H9 (cell line): ENCODE measurements at regions not wholly inside any gene's neighbourhood (a gene's known extent, or its start where the extent isn't known, plus 50 kb on each side); places are given as distances from the start of the nearest gene placed in this dataset.

Source experiments
- DNase-seq: peaks from one replicate; pipeline ENCODE4 v3.0.0-alpha.2; 2017
- H2AFZ ChIP-seq: one replicate; pipeline ENCODE4 v1.6.1; 2013; ENCODE audit warnings: mild to moderate bottlenecking, low read length, control low read depth, moderate library complexity
- H2AK5ac ChIP-seq: 2 replicates; pipeline ENCODE4 v1.6.1; 2013; ENCODE audit warnings: low read length, control low read depth, mixed read lengths; ENCODE audit not compliant: insufficient read length
- H2BK120ac ChIP-seq: one replicate; pipeline ENCODE4 v1.6.1; 2013; ENCODE audit warnings: low read depth, mild to moderate bottlenecking, low read length, control low read depth, inconsistent platforms; ENCODE audit not compliant: poor library complexity, severe bottlenecking
- H2BK12ac ChIP-seq: 2 replicates; pipeline ENCODE4 v1.6.1; 2013; ENCODE audit warnings: low read length, control low read depth, mixed read lengths, low read depth; ENCODE audit not compliant: insufficient read length
- H2BK15ac ChIP-seq: 2 replicates; pipeline ENCODE4 v1.6.1; 2013; ENCODE audit warnings: low read depth, low read length, control low read depth
- H2BK20ac ChIP-seq: one replicate; pipeline ENCODE4 v1.6.1; 2013; ENCODE audit warnings: low read depth, mild to moderate bottlenecking, low read length, control low read depth, inconsistent platforms; ENCODE audit not compliant: poor library complexity, severe bottlenecking
- H2BK5ac ChIP-seq: 2 replicates; pipeline ENCODE4 v1.6.1; 2013; ENCODE audit warnings: low read length, control low read depth, mixed read lengths; ENCODE audit not compliant: insufficient read length
- H3K14ac ChIP-seq: 2 replicates; pipeline ENCODE4 v1.6.1; 2013; ENCODE audit warnings: low read length, control low read depth; ENCODE audit not compliant: insufficient read depth
- H3K18ac ChIP-seq: 2 replicates; pipeline ENCODE4 v1.6.1; 2013; ENCODE audit warnings: low read depth, mild to moderate bottlenecking, mixed read lengths, low read length, control low read depth; ENCODE audit not compliant: insufficient read length
- H3K23ac ChIP-seq: 2 replicates; pipeline ENCODE4 v1.6.1; 2013; ENCODE audit warnings: low read length, control low read depth, mixed read lengths, low read depth; ENCODE audit not compliant: insufficient read length
- H3K23me2 ChIP-seq: 2 replicates; pipeline ENCODE4 v1.6.1; 2013; ENCODE audit warnings: low read depth, mild to moderate bottlenecking, mixed read lengths, low read length, control low read depth; ENCODE audit not compliant: insufficient read length, poor library complexity, severe bottlenecking
- H3K27ac ChIP-seq: 2 replicates; pipeline ENCODE4 v1.5.1; 2013; ENCODE audit warnings: low read length, control low read depth, mixed read lengths, low read depth; ENCODE audit not compliant: insufficient read length
- H3K27me3 ChIP-seq: 2 replicates; pipeline ENCODE4 v1.6.1; 2013; ENCODE audit warnings: low read length, control low read depth, inconsistent platforms; ENCODE audit not compliant: insufficient read depth
- H3K4ac ChIP-seq: 2 replicates; pipeline ENCODE4 v1.6.1; 2013; ENCODE audit warnings: low read depth, mild to moderate bottlenecking, control low read depth, inconsistent platforms, low read length, moderate library complexity
- H3K4me1 ChIP-seq: 2 replicates; pipeline ENCODE4 v1.6.1; 2013; ENCODE audit warnings: low read length, control low read depth, inconsistent platforms; ENCODE audit not compliant: insufficient read depth
- H3K4me2 ChIP-seq: 2 replicates; pipeline ENCODE4 v1.6.1; 2013; ENCODE audit warnings: low read length, control low read depth, mixed read lengths; ENCODE audit not compliant: insufficient read length, insufficient read depth
- H3K56ac ChIP-seq: 2 replicates; pipeline ENCODE4 v1.6.1; 2013; ENCODE audit warnings: low read depth, mild to moderate bottlenecking, mixed read lengths, low read length, control low read depth; ENCODE audit not compliant: insufficient read length
- H3K79me1 ChIP-seq: 2 replicates; pipeline ENCODE4 v1.6.1; 2013; ENCODE audit warnings: low read depth, mild to moderate bottlenecking, moderate library complexity, low read length, control low read depth, inconsistent platforms; ENCODE audit not compliant: insufficient read depth, poor library complexity, severe bottlenecking
- H3K79me2 ChIP-seq: 2 replicates; pipeline ENCODE4 v1.6.1; 2013; ENCODE audit warnings: low read length, control low read depth, inconsistent platforms; ENCODE audit not compliant: insufficient read depth
- H3K9ac ChIP-seq: 2 replicates; pipeline ENCODE4 v1.6.1; 2013; ENCODE audit warnings: low read length, control low read depth, mixed read lengths; ENCODE audit not compliant: insufficient read length; ENCODE audit errors: extremely low read depth
- H3K9me3 ChIP-seq: one replicate; pipeline ENCODE4 v1.6.1; 2013; ENCODE audit warnings: low read depth, low read length, inconsistent platforms; ENCODE audit not compliant: control insufficient read depth
- H3T11ph ChIP-seq: one replicate; pipeline ENCODE4 v1.6.1; 2013; ENCODE audit warnings: mild to moderate bottlenecking, low read length, control low read depth, inconsistent platforms
- H4K20me1 ChIP-seq: one replicate; pipeline ENCODE4 v1.6.1; 2013; ENCODE audit not compliant: control insufficient read depth, insufficient read length, insufficient read depth
- H4K5ac ChIP-seq: 2 replicates; pipeline ENCODE4 v1.6.1; 2013; ENCODE audit warnings: low read depth, mild to moderate bottlenecking, mixed read lengths, low read length, control low read depth; ENCODE audit not compliant: insufficient read length
- H4K8ac ChIP-seq: replicated peaks from 2 replicates; pipeline ENCODE4 v1.6.1; 2013; ENCODE audit warnings: low read length, control low read depth, mixed read lengths, low read depth; ENCODE audit not compliant: insufficient read length
- H4K91ac ChIP-seq: 2 replicates; pipeline ENCODE4 v1.6.1; 2013; ENCODE audit warnings: low read depth, mild to moderate bottlenecking, moderate library complexity, mixed read lengths, low read length, control low read depth; ENCODE audit not compliant: insufficient read length
- H3K27ac Mint-ChIP-seq, 3 experiments: 2 replicates in 2 of 3; 3 replicates in 1 of 3; pipeline ENCODE4 v1.8.0; 2020 to 2021; ENCODE audit warnings: mixed read lengths in 3 of 3, mild to moderate bottlenecking in 1 of 3, moderate library complexity in 1 of 3
- H3K27me3 Mint-ChIP-seq: 2 replicates; pipeline ENCODE4 v1.8.0; 2021; ENCODE audit warnings: low read depth, mild to moderate bottlenecking, moderate library complexity, mixed read lengths
- H3K36me3 Mint-ChIP-seq, 3 experiments: 2 replicates in 2 of 3; 3 replicates in 1 of 3; pipeline ENCODE4 v1.8.0; 2020 to 2021; ENCODE audit warnings: low read depth in 3 of 3, mixed read lengths in 3 of 3; ENCODE audit not compliant: insufficient read depth in 1 of 3
- H3K4me1 Mint-ChIP-seq, 2 experiments: 2 replicates each; pipeline ENCODE4 v1.8.0; 2020; ENCODE audit warnings: mixed read lengths in 2 of 2
- H3K4me3 Mint-ChIP-seq, 2 experiments: 2 replicates in 1 of 2; 3 replicates in 1 of 2; pipeline ENCODE4 v1.8.0; 2020 to 2021; ENCODE audit warnings: mild to moderate bottlenecking in 2 of 2, mixed read lengths in 2 of 2, moderate library complexity in 1 of 2
- H3K9me3 Mint-ChIP-seq, 2 experiments: 2 replicates in 1 of 2; 3 replicates in 1 of 2; pipeline ENCODE4 v1.8.0; 2020; ENCODE audit warnings: mild to moderate bottlenecking in 2 of 2, mixed read lengths in 2 of 2, moderate library complexity in 1 of 2
- WGBS: extraction: QIAGEN DNeasy Blood & Tissue Kit; methylation state at CpG from one replicate; pipeline ENCODE4 v1.1.7; 2013; ENCODE audit warnings: missing lambda C conversion rate, low lambda C conversion rate, mixed read lengths; ENCODE audit not compliant: insufficient read length; ENCODE audit errors: extremely low coverage; 5-methylcytosine and 5-hydroxymethylcytosine counted together
- TF ChIP-seq, protein P1 (sequence below): fragments of 200-600 bp; sonication (generic); conservative IDR thresholded peaks from 3 replicates; pipeline ENCODE4 v1.8.0; 2021; ENCODE audit warnings: antibody characterized with exemption, mild to moderate bottlenecking

DNA sequence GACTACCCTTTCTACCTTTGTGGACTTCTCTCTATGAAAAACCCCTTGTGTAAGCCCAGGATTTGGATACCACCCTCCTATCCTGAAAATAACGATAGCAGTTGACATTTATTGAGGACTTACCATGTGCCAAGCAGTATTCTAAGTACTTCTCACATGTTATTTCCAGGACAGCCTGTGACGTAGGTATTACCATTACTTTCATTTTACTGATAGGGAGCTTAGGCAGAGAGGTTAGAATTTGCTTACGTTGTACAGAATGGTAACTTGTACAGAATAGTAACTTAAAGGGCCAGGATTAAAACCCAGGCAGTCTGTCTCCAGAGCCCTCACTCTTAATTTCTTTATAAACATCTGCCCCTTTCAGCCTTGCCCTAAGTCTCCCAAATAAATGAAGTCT is 138.3 kb downstream of the NTMT2 start:
- WGBS = no CpG with 5 or more reads among the region's 3 CpGs
- H2AFZ ChIP-seq = no peak overlapping the region

More for the DNA sequence above, 138.3 kb downstream of the NTMT2 start:
- Histone ChIP-seq H4K8ac (no peak overlapping the region), H3K79me2 (no peaks in the 10 kb centered on the region), H3K4ac (no peak overlapping the region), H3K23ac (no peak overlapping the region), H2BK15ac (no peak overlapping the region), H3K4me1 (no peaks in the 10 kb centered on the region), H3K14ac (no peak overlapping the region), H3K27ac (no peak overlapping the region), H3K27me3 (no peaks in the 10 kb centered on the region), H3K9ac (no peak overlapping the region), H4K20me1 (no peaks in the 10 kb centered on the region), H4K5ac (no peak overlapping the region), H3K9me3 (no peaks in the 10 kb centered on the region), H2BK120ac (no peak overlapping the region), H3T11ph (no peak overlapping the region), H2BK12ac (no peak overlapping the region), H2AK5ac (no peak overlapping the region), H4K91ac (no peak overlapping the region), H3K23me2 (no peaks in the 10 kb centered on the region), H2BK20ac (no peak overlapping the region), H3K18ac (no peak overlapping the region), H3K56ac (no peak overlapping the region), H2BK5ac (no peak overlapping the region), H3K79me1 (no peaks in the 10 kb centered on the region), H3K4me2 (no peak overlapping the region)
- no peak overlapping the region for H3K4me3 Mint-ChIP-seq
- DNase-seq = no peak
- no peak overlapping the region for H3K27ac Mint-ChIP-seq
- 0 out of 4 replicates have a peak, but pooled peaks cover 0 to 2% of the 10 kb centered on the region in 2 experiments for H3K4me1 Mint-ChIP-seq
- H3K36me3 Mint-ChIP-seq = no peaks in the 10 kb centered on the region
- no peaks in the 10 kb centered on the region; a peak in 1 of 5 replicates for H3K9me3 Mint-ChIP-seq
- TF ChIP-seq, protein P1, sequence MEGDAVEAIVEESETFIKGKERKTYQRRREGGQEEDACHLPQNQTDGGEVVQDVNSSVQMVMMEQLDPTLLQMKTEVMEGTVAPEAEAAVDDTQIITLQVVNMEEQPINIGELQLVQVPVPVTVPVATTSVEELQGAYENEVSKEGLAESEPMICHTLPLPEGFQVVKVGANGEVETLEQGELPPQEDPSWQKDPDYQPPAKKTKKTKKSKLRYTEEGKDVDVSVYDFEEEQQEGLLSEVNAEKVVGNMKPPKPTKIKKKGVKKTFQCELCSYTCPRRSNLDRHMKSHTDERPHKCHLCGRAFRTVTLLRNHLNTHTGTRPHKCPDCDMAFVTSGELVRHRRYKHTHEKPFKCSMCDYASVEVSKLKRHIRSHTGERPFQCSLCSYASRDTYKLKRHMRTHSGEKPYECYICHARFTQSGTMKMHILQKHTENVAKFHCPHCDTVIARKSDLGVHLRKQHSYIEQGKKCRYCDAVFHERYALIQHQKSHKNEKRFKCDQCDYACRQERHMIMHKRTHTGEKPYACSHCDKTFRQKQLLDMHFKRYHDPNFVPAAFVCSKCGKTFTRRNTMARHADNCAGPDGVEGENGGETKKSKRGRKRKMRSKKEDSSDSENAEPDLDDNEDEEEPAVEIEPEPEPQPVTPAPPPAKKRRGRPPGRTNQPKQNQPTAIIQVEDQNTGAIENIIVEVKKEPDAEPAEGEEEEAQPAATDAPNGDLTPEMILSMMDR = no peak
- H3K27me3 Mint-ChIP-seq = 0 out of 2 replicates have a peak, but pooled peaks cover 2% of the 10 kb centered on the region
